GM18499 (cell line): ENCODE measurements at regions not wholly inside any gene's neighbourhood (a gene's known extent, or its start where the extent isn't known, plus 50 kb on each side); places are given as distances from the start of the nearest gene placed in this dataset.

ENCODE experiments used
- ATAC-seq: cut with Tn5 transposase; IDR thresholded peaks from one replicate; pipeline ENCODE4 v1.9.1; 2021; ENCODE audit warnings: moderate number of reproducible peaks; ENCODE audit not compliant: insufficient read depth, unreplicated experiment

DNA sequence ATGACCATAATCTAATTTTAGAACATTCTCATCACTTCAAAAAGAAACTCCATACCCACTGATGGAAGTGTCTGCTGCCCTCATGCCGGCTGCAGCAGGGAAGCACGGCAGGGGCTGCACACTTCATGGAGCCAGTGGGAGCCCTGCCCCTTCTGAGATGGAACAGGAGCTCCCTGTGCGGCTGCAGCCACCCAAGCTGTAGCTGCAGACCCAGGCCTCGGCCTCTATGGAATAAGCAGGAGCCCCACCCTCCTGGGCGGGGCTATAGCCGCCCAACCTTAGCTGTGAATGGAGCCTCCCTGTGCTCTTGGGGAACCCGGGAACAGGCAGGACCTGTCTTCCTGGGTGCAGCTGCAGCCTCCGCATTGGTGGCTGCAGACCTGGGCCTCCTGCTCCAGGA lies 128.5 kb downstream of the NUDT12 start:
- no peak for ATAC-seq

- ATAC-seq, result no peak
Measured at GRCh38 chr5:103433211-103433610, 129.4 kb downstream of the NUDT12 start.

GRCh38 chr5:103428923-103429322 lies 133.7 kb downstream of the NUDT12 start:
- no peak for ATAC-seq

- no peak for ATAC-seq
Measured at GRCh38 chr5:103428411-103428871, 134.1 kb downstream of the NUDT12 start.

DNA sequence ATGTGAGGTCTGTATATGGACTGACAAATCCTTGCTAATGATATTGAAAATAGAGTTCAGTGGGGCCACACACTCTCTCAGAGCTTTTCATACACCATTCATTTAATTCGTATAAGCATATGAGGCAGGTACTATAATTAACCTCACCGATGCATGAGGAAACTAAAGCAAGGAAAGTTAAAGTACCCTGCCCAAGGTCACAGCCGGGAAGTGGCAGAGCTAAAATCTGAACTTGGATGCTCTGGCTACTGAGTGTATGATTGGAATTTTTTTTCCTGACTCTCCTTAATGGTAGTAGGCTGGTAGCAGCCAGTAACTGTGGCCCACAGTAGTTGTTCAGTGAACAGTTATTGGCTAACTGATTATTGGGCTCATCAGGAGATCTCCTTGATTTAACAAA lies 135.3 kb downstream of the NUDT12 start:
- no peak for ATAC-seq

DNA sequence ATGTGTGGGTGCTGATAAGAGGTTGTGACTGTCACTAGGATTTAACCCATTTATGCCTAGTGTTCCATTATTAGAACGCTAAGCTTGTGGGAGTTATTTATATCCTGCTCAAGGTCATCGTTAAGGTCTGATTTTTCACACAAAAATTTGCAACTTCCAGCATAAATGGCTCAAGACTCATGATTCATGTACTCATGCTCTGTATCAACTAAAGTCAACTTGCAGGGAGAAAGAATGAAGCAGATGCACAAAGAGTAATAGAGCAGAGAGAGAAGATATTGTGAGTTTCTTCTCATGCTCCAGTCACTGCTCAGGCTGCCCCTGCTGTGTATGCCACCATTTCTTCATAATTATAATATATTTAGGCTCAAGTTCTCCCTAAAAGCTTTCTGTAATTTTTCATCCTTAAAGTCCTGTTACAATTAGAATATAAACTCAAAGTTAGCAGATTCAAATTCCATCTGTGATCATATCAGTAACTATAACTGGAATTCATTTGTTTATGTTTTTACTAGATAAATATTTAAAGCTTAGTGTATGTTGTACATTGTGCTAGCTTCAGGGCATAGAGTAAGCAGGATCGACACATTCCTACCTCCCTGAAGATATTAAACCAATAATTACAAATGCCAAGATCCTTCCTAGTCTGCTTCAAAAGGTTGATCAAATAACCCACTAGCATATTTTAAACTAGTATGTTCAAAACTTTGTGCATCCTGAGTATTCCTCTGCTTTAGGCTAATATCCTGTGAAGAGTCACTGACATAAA lies 136.7 kb downstream of the NUDT12 start:
- no peak for ATAC-seq

DNA sequence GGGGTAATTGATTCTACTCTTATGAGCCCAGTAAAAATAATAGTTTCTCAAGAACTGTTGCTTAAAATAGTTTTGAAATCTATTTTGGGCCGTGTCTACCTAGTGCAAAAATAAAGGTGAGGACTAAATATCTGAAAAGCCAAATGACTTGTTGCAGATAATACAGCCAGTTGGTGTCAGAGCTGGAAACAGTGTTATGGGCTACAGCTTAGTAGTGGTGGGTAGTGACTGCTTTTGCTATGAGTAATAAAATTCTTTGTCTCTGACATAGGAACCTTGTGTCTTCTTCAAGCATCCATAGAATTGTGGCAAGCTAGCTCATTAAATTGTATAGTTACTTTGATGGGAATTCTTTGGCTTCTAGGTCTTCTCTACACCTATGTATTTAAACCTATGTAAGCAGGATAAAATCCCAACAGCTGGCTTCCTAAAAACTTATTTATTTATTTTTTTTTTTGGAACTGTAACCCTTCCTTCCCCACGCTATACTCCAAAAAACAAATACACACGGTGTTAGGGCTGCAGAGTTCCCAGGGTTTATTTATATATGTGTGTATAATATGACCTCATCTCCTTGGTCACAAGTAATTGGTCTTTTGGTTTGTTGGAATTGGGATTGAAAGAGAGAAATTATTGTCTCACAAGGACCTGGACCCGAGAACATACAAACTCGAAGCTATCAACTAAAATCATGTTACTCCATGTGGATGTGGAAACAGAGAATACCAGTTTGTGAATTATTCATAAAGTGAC lies 138.0 kb downstream of the NUDT12 start:
- ATAC-seq, result no peak

GRCh38 chr5:103424026-103424425 lies 138.6 kb downstream of the NUDT12 start:
- ATAC-seq, result no peak

GRCh38 chr5:103422756-103423155 lies 139.8 kb downstream of the NUDT12 start:
- ATAC-seq, result no peak

DNA sequence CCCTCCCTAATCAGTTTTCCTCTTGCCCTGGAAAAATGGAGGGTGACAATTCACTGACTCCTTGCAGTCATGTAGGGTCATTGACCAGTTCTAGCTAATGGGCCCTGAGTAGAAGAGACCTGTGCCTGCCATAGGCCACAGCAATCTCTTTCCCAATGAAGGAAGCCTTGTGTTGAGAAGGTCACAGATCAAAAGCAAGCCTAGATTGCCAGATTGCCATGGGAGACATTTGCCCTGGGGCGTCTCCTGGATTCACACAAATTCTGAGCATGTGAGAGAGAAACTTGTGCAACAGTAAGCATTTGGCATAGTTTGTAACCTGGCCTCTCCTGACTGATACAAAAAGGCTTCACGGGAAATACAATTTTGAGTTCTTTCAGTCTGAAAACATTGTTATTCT lies 148.0 kb downstream of the NUDT12 start:
- ATAC-seq, result no peak

DNA sequence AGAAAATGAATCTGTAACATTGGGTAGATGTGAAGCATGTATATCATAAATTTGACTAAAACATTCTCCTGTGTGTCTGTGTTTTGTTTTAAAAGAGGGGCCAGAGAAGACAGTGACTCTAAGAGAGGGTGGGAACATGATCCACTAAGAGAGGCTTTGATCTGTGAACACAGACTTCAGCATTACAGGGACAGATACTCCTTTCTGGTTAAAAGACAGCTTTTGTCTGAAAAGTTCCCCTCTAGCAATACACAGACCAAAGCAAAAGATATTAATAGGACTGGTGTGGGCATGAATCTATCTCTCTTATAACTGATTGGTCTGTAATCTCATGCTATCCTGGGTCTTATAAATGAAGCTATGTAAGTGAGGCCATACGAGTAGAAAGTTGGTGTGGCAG lies 150.9 kb downstream of the NUDT12 start:
- ATAC-seq, result no peak

DNA sequence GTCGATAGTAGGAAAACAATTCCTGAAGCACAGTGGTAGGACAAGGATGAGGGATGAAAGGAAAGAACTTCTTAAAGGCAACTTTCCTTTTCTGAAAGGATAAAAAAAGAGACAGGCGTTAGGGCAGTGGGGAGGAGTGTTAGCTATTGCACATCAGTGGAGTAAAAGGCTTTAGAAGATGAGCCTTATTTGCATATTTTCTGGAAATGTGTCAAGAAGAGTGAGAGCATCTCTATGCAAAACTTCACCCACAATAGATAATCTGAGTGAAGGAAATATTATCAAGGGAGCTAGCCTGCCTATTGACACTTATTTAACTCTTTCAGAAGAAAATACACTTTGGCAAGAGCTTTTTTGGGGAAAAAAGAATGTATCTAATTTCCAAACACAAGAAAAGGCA lies 151.6 kb downstream of the MACIR start:
- ATAC-seq, result peak; percentile 97

DNA sequence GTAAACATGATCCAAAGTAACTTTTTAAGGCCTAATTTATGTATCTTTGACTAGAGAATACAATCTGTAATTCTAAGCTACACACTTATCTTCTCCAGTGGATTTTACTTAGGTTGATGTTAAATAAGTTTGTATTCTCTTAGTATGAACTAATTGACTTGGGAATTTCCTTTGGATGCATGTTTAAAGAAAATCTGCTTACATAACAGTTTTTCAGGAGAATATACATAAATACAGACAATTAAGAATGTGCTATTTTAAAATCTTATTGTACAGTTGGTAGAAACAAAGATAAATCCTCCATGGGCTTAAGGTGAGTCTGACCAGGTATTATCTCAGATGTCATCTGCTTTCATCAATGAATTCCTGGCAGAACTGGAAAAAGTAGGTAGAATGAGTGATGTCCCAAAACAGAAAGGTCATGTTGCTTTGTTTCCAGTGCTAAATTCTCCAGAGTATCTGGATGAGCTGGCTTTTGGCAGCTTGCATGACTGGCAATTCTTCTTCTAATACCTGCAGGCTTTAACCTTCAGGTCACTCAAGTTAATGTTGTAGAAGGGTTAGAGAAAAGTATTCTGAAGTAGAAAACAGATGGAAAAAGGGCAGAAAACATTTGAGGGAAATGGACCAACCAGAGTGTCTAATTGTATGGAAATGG lies 150.6 kb downstream of the MACIR start:
- ATAC-seq, result no peak

- no peak for ATAC-seq
Measured at GRCh38 chr5:103408408-103408807, 149.8 kb downstream of the MACIR start.

- no peak for ATAC-seq
Measured at GRCh38 chr5:103407402-103407801, 148.8 kb downstream of the MACIR start.

DNA sequence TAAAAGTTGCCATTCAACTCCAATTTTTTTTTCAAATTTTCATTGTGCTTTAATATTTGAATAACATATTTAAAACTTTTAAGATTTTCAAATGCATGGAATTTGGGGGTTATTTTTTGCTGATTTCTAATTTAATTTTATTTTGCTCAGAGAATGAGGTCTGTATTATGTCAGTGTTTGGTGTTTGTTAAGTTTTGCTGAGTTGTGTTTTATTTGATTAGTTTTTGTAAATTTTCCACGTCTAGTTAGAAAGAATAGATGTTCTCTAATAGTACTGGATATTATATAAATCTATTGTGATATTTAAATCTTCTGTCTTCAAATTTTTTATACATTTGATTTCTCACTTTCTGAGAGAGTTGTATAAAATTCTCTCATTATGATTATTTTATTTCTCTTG lies 145.9 kb downstream of the MACIR start:
- no peak for ATAC-seq

DNA sequence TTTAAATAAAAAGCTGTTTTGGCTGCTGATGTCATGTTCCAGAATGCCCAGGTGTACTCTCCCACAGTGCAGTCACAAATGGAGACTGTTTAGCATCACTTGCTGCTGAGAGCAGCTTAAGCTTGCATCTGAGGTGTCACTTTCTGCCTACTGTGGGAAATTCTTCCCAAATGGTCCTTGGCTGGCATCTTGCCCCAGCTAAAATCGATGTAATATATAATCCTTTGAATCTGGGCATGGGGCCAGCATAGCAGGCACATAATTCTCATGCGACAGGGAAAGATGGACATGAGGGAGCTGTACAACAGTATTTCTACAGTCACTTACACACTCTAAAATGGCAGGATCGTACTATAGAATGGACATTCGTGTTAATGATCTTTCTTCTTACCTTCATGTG lies 144.3 kb downstream of the MACIR start:
- no peak for ATAC-seq

- ATAC-seq, result no peak
Measured at GRCh38 chr5:103397739-103398581, 139.4 kb downstream of the MACIR start.

DNA sequence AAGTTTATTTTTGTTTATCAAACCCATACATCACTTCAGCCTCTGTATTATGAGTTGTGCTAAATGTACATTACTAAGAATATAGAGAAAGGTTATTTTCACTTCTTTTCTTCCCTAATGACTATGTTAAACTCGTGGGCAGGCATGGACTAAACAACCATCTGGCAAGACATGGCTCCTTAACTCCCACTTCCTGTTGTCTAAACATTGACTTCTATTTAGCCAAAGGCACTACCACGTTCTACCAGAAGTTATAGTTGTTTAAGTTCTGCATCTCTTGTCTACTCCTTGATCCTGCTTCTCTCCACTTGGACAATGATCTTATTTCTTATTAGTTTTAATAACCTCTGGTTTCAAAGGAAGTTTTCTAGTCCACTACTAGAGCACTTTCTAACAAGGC lies 136.1 kb downstream of the MACIR start:
- ATAC-seq, result no peak

DNA sequence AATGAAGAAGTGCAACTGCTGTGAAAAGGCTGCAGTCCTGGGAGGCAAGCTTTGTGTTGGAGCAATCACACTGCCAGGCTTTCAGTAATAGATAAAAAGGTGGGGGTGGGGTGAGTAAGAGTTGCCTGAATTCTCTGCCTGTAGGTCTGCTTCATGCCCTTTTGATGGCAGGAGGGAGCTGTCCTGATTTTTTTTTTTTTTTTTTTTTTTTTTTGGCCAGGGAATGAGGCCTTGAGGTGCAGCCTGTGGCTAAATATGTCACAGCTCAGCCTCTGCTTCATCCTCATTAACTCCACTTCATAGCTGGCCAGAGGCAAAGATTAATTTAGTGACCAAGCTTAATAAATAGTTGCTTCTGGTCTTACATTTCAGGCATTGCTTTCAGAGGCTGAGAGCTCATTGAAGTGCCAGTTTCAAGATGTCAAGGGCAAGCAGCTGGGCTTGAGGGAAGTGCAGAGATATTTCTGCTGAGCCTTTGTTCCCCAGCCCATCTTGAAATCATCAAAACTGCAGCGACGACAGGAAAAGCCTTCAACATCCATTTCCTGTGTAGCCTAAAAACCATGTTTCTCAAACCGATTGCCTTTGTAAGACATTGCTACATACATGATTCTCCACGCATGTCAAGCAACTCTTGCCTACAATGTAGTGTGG lies 134.7 kb downstream of the MACIR start:
- no peak for ATAC-seq
